Spleen (tissue), 11 donors: ENCODE measurements at regions not wholly inside any gene's neighbourhood (a gene's known extent, or its start where the extent isn't known, plus 50 kb on each side); places are given as distances from the start of the nearest gene placed in this dataset.

ENCODE experiments used
- DNase-seq: peaks from one replicate; pipeline ENCODE4 v3.0.0-alpha.2; 2020
- H3K27ac ChIP-seq, 8 donors: fragments of 200-600 bp; sonication (generic) in 7 of 8; 1 replicate in 4 of 8; 2 replicates in 4 of 8; pipeline versions ENCODE4 v1.5.0 to v1.8.0; 2016 to 2021; ENCODE audit warnings: inconsistent platforms in 4 of 8, mild to moderate bottlenecking in 4 of 8, moderate library complexity in 1 of 8
- H3K27me3 ChIP-seq, 7 donors: fragments of 200-600 bp; sonication (generic) in 6 of 7; replicated peaks in 1 of 7; 1 replicate in 4 of 7; 2 replicates in 3 of 7; pipeline versions ENCODE4 v1.5.0 to v1.8.0; 2016 to 2021; ENCODE audit warnings: inconsistent platforms in 3 of 7, mild to moderate bottlenecking in 1 of 7
- H3K36me3 ChIP-seq, 6 donors: fragments of 200-600 bp; sonication (generic) in 5 of 6; 1 replicate in 4 of 6; 2 replicates in 2 of 6; pipeline versions ENCODE4 v1.5.0 to v1.8.0; 2016 to 2021; ENCODE audit warnings: inconsistent platforms in 2 of 6
- H3K4me1 ChIP-seq, 6 donors: fragments of 200-600 bp; sonication (generic) in 5 of 6; 1 replicate in 3 of 6; 2 replicates in 3 of 6; pipeline versions ENCODE4 v1.5.0 to v1.8.0; 2016 to 2021; ENCODE audit warnings: inconsistent platforms in 3 of 6
- H3K4me3 ChIP-seq, 8 donors: fragments of 200-600 bp; sonication (generic) in 7 of 8; 1 replicate in 4 of 8; 2 replicates in 4 of 8; pipeline versions ENCODE4 v1.5.0 to v1.8.0; 2016 to 2021; ENCODE audit warnings: inconsistent platforms in 4 of 8, mild to moderate bottlenecking in 4 of 8, moderate library complexity in 2 of 8
- H3K9me3 ChIP-seq, 8 donors: fragments of 200-600 bp; sonication (generic) in 7 of 8; 1 replicate in 4 of 8; 2 replicates in 4 of 8; pipeline versions ENCODE4 v1.5.0 to v1.8.0; 2016 to 2021; ENCODE audit warnings: inconsistent platforms in 4 of 8
- POLR2A ChIP-seq, 3 donors: fragments of 450-650 bp; IDR thresholded peaks; one replicate each; pipeline ENCODE4 v1.5.1; 2017; ENCODE audit warnings: antibody characterized with exemption in 3 of 3, mild to moderate bottlenecking in 1 of 3
- POLR2AphosphoS5 ChIP-seq, 3 donors: sonication (generic); formaldehyde crosslinking; IDR thresholded peaks; one replicate each; pipeline ENCODE4 v1.5.1; 2017; ENCODE audit warnings: antibody characterized with exemption in 3 of 3
- WGBS, 5 donors: extraction: QIAGEN DNeasy Blood & Tissue Kit in 3 of 5; methylation state at CpG; one replicate each; pipeline versions ENCODE4 v1.1.5 to v1.1.7; 2013 to 2018; 5-methylcytosine and 5-hydroxymethylcytosine counted together
- intact Hi-C: fragments of 100-400 bp; cut with DNase I; formaldehyde crosslinking; loops from one replicate; pipeline ENCODE4 v1.15.0; 2023; ENCODE audit warnings: low total_unique reads
- TF ChIP-seq, protein P1 (sequence below), 11 experiments: fragments of 200-600 bp in 7 of 11; fragments of 450-650 bp in 4 of 11; sonication (generic) in 4 of 11; IDR thresholded peaks in 8 of 11; conservative IDR thresholded peaks in 3 of 11; 1 replicate in 7 of 11; 2 replicates in 4 of 11; pipeline versions ENCODE4 v1.4.0 to v1.8.0; 2016 to 2021; ENCODE audit warnings: antibody characterized with exemption in 11 of 11, inconsistent platforms in 4 of 11, mild to moderate bottlenecking in 1 of 11
- donor health status: healthy with polysubstance abuse.
- donor health status: DM: no; HTN: no; CAD: no; lungs with moderate emphysema.
- donor health status: DM: no; HTN: no; CAD: no.
- donor health status: Bipolar disorder and iron deficiency.
- donor health status: healthy.
- donor health status: DM: no; HTN: no; CAD: no.
- donor health status: DM: yes; HTN: yes; CAD: no.

DNA sequence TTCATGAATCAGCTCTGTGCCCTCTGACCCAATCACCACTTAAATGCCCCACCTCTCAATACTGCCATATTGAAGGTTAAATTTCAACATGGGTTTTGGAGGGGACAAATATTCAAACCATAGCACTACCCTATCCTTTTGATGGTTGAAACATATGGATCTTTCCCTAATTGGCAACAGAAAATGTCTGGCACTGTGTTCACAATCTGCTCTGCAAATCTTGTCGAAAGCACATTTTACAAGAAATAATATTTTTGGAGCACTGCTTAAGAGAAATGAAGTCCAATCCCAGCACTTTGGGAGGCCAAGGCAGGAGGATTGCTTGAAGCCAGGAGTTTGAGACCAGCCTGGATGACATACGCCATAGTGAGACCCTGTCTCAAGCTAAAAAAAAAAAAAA, 130.6 kb upstream of the FAM9C start:
- Histone ChIP-seq H3K4me1 (no peaks in the 10 kb centered on the region), H3K36me3 (no peaks in the 10 kb centered on the region), H3K27ac (no peak overlapping the region), H3K4me3 (no peak overlapping the region), H3K27me3 (peaks cover 0 to 6% (median 0%) of the 10 kb centered on the region in 7 donors), H3K9me3 (no peaks in the 10 kb centered on the region)
- TF ChIP-seq POLR2A (IDR thresholded peaks at IDR 0.05) (no peak), POLR2AphosphoS5 (IDR thresholded peaks at IDR 0.05) (no peak)
- TF ChIP-seq, protein P1, sequence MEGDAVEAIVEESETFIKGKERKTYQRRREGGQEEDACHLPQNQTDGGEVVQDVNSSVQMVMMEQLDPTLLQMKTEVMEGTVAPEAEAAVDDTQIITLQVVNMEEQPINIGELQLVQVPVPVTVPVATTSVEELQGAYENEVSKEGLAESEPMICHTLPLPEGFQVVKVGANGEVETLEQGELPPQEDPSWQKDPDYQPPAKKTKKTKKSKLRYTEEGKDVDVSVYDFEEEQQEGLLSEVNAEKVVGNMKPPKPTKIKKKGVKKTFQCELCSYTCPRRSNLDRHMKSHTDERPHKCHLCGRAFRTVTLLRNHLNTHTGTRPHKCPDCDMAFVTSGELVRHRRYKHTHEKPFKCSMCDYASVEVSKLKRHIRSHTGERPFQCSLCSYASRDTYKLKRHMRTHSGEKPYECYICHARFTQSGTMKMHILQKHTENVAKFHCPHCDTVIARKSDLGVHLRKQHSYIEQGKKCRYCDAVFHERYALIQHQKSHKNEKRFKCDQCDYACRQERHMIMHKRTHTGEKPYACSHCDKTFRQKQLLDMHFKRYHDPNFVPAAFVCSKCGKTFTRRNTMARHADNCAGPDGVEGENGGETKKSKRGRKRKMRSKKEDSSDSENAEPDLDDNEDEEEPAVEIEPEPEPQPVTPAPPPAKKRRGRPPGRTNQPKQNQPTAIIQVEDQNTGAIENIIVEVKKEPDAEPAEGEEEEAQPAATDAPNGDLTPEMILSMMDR (IDR thresholded peaks at IDR 0.05 in 8 of 11, conservative IDR thresholded peaks at IDR 0.05 in 3 of 11), result no peak
- 88 to 98% (median 93%) methylated on average over 2 of the region's 2 CpGs for WGBS, 5 donors
- intact Hi-C loops, result no loop called here
- DNase-seq, result no peak

DNA sequence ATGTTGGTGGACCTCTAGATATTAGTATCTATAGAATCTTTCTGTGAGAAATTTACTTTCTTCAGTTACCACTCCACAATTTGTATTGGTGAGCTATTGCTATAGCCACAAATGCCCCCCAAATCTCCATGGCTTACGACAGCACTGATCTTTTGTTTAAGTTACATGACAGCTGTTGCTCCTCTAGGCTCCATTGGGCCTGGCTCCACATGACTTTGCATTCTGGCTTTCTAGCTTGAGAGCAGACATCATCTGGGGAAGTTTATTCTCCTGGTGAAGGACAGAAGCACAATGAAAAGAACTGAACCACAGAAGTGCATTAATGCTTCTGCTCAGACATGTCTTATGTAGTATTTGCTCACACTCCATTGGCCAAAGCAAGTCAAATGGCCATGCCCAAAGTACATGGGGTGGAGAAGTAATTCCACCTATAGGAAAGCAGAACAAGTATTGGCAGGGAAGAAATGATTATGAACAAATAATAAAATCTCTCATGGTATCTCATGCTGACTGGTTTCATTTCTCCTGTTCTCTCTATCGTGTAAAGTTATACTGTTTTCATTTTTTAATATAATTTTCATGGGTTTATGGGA, 126.6 kb upstream of the FAM9C start:
- intact Hi-C loops, result no loop called here
- Histone ChIP-seq H3K4me3 (no peak overlapping the region), H3K36me3 (no peaks in the 10 kb centered on the region), H3K27me3 (no peaks in the 10 kb centered on the region), H3K4me1 (peaks cover 6 to 17% (median 15%) of the 10 kb centered on the region in 6 donors), H3K9me3 (peaks cover 0 to 7% (median 0%) of the 10 kb centered on the region in 8 donors), H3K27ac (no peak overlapping the region)
- no peak for DNase-seq
- 82 to 98% (median 97%) methylated on average over 2 of the region's 2 CpGs for WGBS, 5 donors
- TF ChIP-seq, protein P1 (IDR thresholded peaks at IDR 0.05 in 8 of 11, conservative IDR thresholded peaks at IDR 0.05 in 3 of 11), result no peak
- no peak for TF ChIP-seq POLR2A (IDR thresholded peaks at IDR 0.05)
- no peak for TF ChIP-seq POLR2AphosphoS5 (IDR thresholded peaks at IDR 0.05)

DNA sequence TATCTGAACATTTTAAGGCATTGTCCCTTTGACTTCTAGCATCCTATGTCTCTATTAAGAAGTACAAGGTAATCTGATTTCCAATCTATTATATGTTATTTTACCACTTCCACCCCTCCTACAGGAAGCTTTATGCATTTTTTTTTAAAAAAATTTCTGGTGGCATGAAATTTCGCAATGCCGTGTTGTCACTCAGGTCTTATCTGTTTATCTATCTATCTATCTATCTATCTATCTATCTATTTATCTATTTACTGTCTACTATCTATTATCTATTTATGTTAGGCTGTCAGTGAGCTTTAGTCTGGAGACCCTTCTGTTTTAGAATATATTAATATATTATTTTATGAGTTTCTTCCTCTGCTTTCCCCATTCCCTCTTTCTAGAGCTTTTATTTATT, 125.3 kb upstream of the FAM9C start:
- peaks cover 0 to 7% (median 0%) of the 10 kb centered on the region in 8 donors for H3K9me3 ChIP-seq
- DNase-seq, result no peak
- H3K27ac ChIP-seq, result no peak overlapping the region
- intact Hi-C loops, result no loop called here
- TF ChIP-seq POLR2AphosphoS5 (IDR thresholded peaks at IDR 0.05) (no peak), POLR2A (IDR thresholded peaks at IDR 0.05) (no peak)
- TF ChIP-seq, protein P1 (IDR thresholded peaks at IDR 0.05 in 8 of 11, conservative IDR thresholded peaks at IDR 0.05 in 3 of 11), result no peak
- 89 to 98% (median 96%) methylated on average over 2 of the region's 2 CpGs for WGBS, 5 donors
- no peaks in the 10 kb centered on the region for H3K27me3 ChIP-seq
- no peaks in the 10 kb centered on the region for H3K36me3 ChIP-seq
- H3K4me1 ChIP-seq, result peaks cover 7 to 17% (median 15%) of the 10 kb centered on the region in 6 donors
- no peak overlapping the region for H3K4me3 ChIP-seq

DNA sequence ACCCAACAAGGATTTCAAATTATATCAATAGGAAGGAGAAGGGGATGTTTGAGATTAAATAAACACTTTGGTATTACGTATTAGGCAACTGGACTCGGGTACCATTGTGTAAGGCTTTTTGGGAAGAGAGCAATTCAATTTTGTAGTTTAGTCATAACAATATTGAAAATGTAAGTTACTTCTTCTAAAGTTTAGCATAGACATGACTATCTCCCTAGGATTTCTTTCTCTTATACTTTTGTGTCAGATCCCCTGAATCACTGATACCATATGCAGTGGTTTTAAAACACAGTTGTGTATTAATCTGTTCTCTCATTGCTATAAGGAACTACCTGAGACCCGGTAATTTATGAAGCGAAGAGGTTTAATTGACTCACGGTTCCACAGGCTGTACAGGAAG, 123.8 kb upstream of the FAM9C start:
- WGBS, 5 donors, result 39 to 61% (median 43%) methylated on average over 5 of the region's 5 CpGs
- no peaks in the 10 kb centered on the region for H3K27me3 ChIP-seq
- no peak for DNase-seq
- peak overlapping the region in 1 of 8 donors; percentile 16 for H3K4me3 ChIP-seq
- H3K36me3 ChIP-seq, result no peaks in the 10 kb centered on the region
- peaks cover 0 to 7% (median 0%) of the 10 kb centered on the region in 8 donors for H3K9me3 ChIP-seq
- intact Hi-C loops, result no loop called here
- peak overlapping the region; percentile 23 to 80 (median 72) for H3K27ac ChIP-seq
- no peak for TF ChIP-seq POLR2AphosphoS5 (IDR thresholded peaks at IDR 0.05)
- TF ChIP-seq, protein P1 (IDR thresholded peaks at IDR 0.05 in 8 of 11, conservative IDR thresholded peaks at IDR 0.05 in 3 of 11), result no peak
- no peak for TF ChIP-seq POLR2A (IDR thresholded peaks at IDR 0.05)
- peaks cover 7 to 17% (median 15%) of the 10 kb centered on the region in 6 donors for H3K4me1 ChIP-seq
